Suprapubic skin (tissue), 4 donors: ENCODE measurements at regions not wholly inside any gene's neighbourhood (a gene's known extent, or its start where the extent isn't known, plus 50 kb on each side); places are given as distances from the start of the nearest gene placed in this dataset.

Experiments
- CTCF ChIP-seq, 2 donors: fragments of 200-600 bp in 1 of 2; fragments of 450-650 bp in 1 of 2; sonication (generic) in 1 of 2; IDR thresholded peaks; one replicate each; pipeline ENCODE4 v1.5.1; 2016 to 2019; ENCODE audit warnings: antibody characterized with exemption in 2 of 2, mild to moderate bottlenecking in 1 of 2, moderate library complexity in 1 of 2
- EP300 ChIP-seq: sonication (generic); formaldehyde crosslinking; IDR thresholded peaks from one replicate; pipeline ENCODE4 v1.6.1; 2017; ENCODE audit warnings: antibody characterized with exemption
- POLR2A ChIP-seq, 2 donors: fragments of 450-650 bp; IDR thresholded peaks; one replicate each; pipeline ENCODE4 v1.6.1; 2017; ENCODE audit warnings: antibody characterized with exemption in 2 of 2, mild to moderate bottlenecking in 2 of 2, moderate library complexity in 2 of 2
- POLR2AphosphoS5 ChIP-seq, 3 donors: sonication (generic); formaldehyde crosslinking; IDR thresholded peaks; one replicate each; pipeline ENCODE4 v1.6.1; 2017; ENCODE audit warnings: antibody characterized with exemption in 3 of 3

- TF ChIP-seq POLR2AphosphoS5 (IDR thresholded peaks at IDR 0.05) (no peak), CTCF (IDR thresholded peaks at IDR 0.05) (no peak), POLR2A (IDR thresholded peaks at IDR 0.05) (no peak), EP300 (no peak)
Measured at GRCh38 chr1:177571485-177572076, 398.3 kb downstream of the SEC16B start.
